Naive thymus-derived CD4-positive, alpha-beta T cell (primary cell): ENCODE measurements at regions not wholly inside any gene's neighbourhood (a gene's known extent, or its start where the extent isn't known, plus 50 kb on each side); places are given as distances from the start of the nearest gene placed in this dataset.
"Not testable (repeated sequence)": the region's sequence is repeated elsewhere in the genome, so short reads cannot be mapped to it uniquely, and the experiment has no call there.

ENCODE experiments used
- ATAC-seq: fragments of 150-1000 bp; cut with Tn5 transposase; 2 replicates; pipeline ENCODE4 v1.10.0; 2021; ENCODE audit warnings: mild to moderate bottlenecking, moderate library complexity
- CTCF ChIA-PET: fragments of 350-600 bp; sonication (Branson Sonifier 250); formaldehyde crosslinking; loops from one replicate; lab custom pipeline; 2021; ENCODE audit warnings: antibody characterized with exemption; lab: Charles Lee
- POLR2A ChIA-PET: fragments of 350-600 bp; sonication (Branson Sonifier 250); formaldehyde crosslinking; loops from one replicate; lab custom pipeline; 2021; ENCODE audit warnings: antibody characterized with exemption, inconsistent platforms; lab: Charles Lee
- DNase-seq, 9 donors: peaks; one replicate each; pipeline versions ENCODE4 v3.0.0 to v3.0.0-alpha.2; 2020 to 2022; ENCODE audit warnings: mixed read lengths in 1 of 9
- H3K27ac ChIP-seq: one replicate; pipeline ENCODE4 v1.7.0; 2013; ENCODE audit warnings: mild to moderate bottlenecking, low read depth, low read length, moderate library complexity
- H3K27me3 ChIP-seq, 2 donors: one replicate each; pipeline ENCODE4 v1.7.0; 2013; ENCODE audit warnings: low read length in 2 of 2, mild to moderate bottlenecking in 2 of 2, moderate library complexity in 2 of 2; ENCODE audit not compliant: control insufficient read depth in 2 of 2, insufficient read depth in 2 of 2
- H3K36me3 ChIP-seq, 3 experiments: 1 replicate in 2 of 3; 2 replicates in 1 of 3; pipeline ENCODE4 v1.7.0; 2013; ENCODE audit warnings: low read length in 3 of 3, mild to moderate bottlenecking in 3 of 3, moderate library complexity in 1 of 3; ENCODE audit not compliant: insufficient read depth in 3 of 3, control insufficient read depth in 2 of 3
- H3K4me1 ChIP-seq, 2 donors: one replicate each; pipeline ENCODE4 v1.7.0; 2013; ENCODE audit warnings: low read length in 2 of 2, mild to moderate bottlenecking in 2 of 2, moderate library complexity in 1 of 2; ENCODE audit not compliant: control insufficient read depth in 2 of 2, insufficient read depth in 2 of 2
- H3K4me3 ChIP-seq: 2 replicates; pipeline ENCODE4 v1.7.0; 2013; ENCODE audit warnings: mild to moderate bottlenecking, low read length
- H3K9me3 ChIP-seq, 3 experiments: 1 replicate in 2 of 3; 2 replicates in 1 of 3; pipeline ENCODE4 v1.7.0; 2013; ENCODE audit warnings: low read length in 3 of 3; ENCODE audit not compliant: control insufficient read depth in 2 of 3
- H3K27ac Mint-ChIP-seq, 9 donors: one replicate each; pipeline ENCODE4 v1.8.0; 2020 to 2022; ENCODE audit warnings: mixed read lengths in 9 of 9, mild to moderate bottlenecking in 8 of 9, moderate library complexity in 5 of 9, inconsistent platforms in 2 of 9
- H3K27me3 Mint-ChIP-seq, 5 donors: one replicate each; pipeline ENCODE4 v1.8.0; 2021 to 2022; ENCODE audit warnings: mixed read lengths in 5 of 5, mild to moderate bottlenecking in 1 of 5
- H3K36me3 Mint-ChIP-seq, 5 donors: one replicate each; pipeline ENCODE4 v1.8.0; 2020 to 2022; ENCODE audit warnings: mixed read lengths in 5 of 5, mild to moderate bottlenecking in 3 of 5, inconsistent platforms in 1 of 5
- H3K4me1 Mint-ChIP-seq, 7 donors: one replicate each; pipeline ENCODE4 v1.8.0; 2020 to 2022; ENCODE audit warnings: mixed read lengths in 7 of 7, mild to moderate bottlenecking in 3 of 7, inconsistent platforms in 1 of 7
- H3K4me3 Mint-ChIP-seq, 10 donors: one replicate each; pipeline ENCODE4 v1.8.0; 2020 to 2022; ENCODE audit warnings: mild to moderate bottlenecking in 10 of 10, mixed read lengths in 10 of 10, moderate library complexity in 6 of 10, inconsistent platforms in 2 of 10
- H3K9me3 Mint-ChIP-seq, 11 donors: one replicate each; pipeline ENCODE4 v1.8.0; 2020 to 2022; ENCODE audit warnings: mixed read lengths in 11 of 11, mild to moderate bottlenecking in 4 of 11, inconsistent platforms in 1 of 11, moderate library complexity in 1 of 11
- intact Hi-C, 2 donors: fragments of 100-400 bp; cut with micrococcal nuclease; formaldehyde crosslinking; loops; one replicate each; pipeline ENCODE4 v1.15.1; 2023

DNA sequence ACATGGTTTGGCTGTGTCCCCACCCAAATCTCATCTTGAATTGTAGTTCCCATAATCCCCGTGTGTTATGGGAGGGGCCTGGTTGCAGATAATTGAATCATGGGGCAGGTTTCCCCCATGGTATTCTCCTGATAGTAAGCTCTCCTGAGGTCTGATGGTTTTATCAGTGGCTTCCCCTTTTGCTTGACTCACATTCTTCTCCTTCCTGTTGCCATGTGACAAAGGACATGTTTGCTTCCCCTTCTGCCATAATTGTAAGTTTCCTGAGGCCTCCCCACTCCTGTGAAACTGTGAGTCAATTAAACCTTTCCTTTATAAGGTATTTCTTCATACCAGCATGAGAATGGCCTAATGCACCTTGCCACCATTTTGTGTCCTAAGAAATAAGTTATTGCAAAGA is 415.0 kb downstream of the COL11A1 start:
- CTCF ChIA-PET, result no interaction called here
- ATAC-seq, result no peak

DNA sequence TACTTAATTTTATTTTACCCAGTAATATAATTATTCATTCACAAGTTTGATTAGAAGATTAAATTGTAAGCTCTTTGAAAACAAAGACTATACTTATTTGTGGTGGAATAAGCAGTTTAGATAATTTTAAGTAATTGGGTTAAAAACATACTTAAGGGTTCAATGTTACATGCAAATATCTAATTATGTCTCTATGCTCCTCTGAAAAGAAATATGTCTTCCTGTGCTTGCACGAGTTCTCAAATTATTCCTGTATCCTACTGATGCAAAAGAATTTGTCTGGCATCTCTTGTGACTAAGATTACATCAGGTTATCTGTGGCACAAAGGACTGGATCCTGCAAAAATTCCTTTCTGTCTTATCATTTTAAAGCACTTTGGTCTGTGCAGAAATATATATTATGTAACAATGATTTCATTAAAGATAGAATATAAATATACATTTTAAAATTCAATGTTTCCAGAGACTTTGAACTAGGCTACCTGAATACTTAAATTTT is 416.7 kb downstream of the COL11A1 start:
- ChIA-PET CTCF (no interaction called here), POLR2A (no interaction called here)
- Histone ChIP-seq H3K27me3 (no peaks in the 10 kb centered on the region), H3K4me1 (no peaks in the 10 kb centered on the region), H3K4me3 (no peak overlapping the region), H3K27ac (no peak overlapping the region), H3K36me3 (no peaks in the 10 kb centered on the region), H3K9me3 (no peaks in the 10 kb centered on the region)
- DNase-seq (no peak), ATAC-seq (no peak)
- Mint-ChIP-seq H3K9me3 (peaks cover 0 to 15% (median 2%) of the 10 kb centered on the region in 11 donors), H3K4me1 (no peaks in the 10 kb centered on the region), H3K27ac (no peak overlapping the region), H3K4me3 (no peak overlapping the region), H3K36me3 (no peaks in the 10 kb centered on the region), H3K27me3 (no peaks in the 10 kb centered on the region)
- intact Hi-C loops, result no loop called here

More for the DNA sequence above, 415.0 kb downstream of the COL11A1 start:
- H3K36me3 ChIP-seq, result no peaks in the 10 kb centered on the region
- H3K4me3 ChIP-seq, result no peak overlapping the region
- Mint-ChIP-seq H3K27ac (no peak overlapping the region), H3K9me3 (peaks cover 0 to 12% (median 2%) of the 10 kb centered on the region in 11 donors), H3K4me1 (no peaks in the 10 kb centered on the region), H3K27me3 (no peaks in the 10 kb centered on the region), H3K36me3 (no peaks in the 10 kb centered on the region), H3K4me3 (no peak overlapping the region)
- DNase-seq, result no peak
- H3K27ac ChIP-seq, result no peak overlapping the region
- no peaks in the 10 kb centered on the region for H3K9me3 ChIP-seq
- POLR2A ChIA-PET, result no interaction called here
- no peaks in the 10 kb centered on the region for H3K4me1 ChIP-seq
- H3K27me3 ChIP-seq, result no peaks in the 10 kb centered on the region
- intact Hi-C loops, result no loop called here

DNA sequence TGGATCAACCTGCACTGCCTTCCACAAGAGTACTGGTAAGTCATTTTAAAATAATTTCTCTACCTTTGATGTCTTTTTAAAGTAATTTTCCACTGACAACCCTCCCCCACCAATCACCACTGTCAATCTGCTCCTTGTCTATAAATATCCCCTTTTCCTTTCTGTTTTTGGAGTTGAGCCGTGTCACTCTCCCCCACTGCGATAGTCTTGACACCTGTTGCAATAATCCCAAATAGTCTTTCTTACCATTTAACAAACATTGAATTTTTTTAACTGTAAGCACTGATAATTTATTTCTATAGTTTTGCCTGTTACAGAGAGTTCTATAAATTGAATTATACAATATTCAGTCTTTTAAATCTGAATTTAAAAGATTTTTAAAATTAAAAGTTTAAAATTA is 420.9 kb downstream of the COL11A1 start:
- Histone ChIP-seq H3K27ac (no peak overlapping the region), H3K9me3 (no peaks in the 10 kb centered on the region), H3K27me3 (no peaks in the 10 kb centered on the region), H3K4me1 (no peaks in the 10 kb centered on the region), H3K4me3 (no peak overlapping the region), H3K36me3 (no peaks in the 10 kb centered on the region)
- H3K9me3 Mint-ChIP-seq, result peaks cover 0 to 9% (median 2%) of the 10 kb centered on the region in 11 donors
- no peaks in the 10 kb centered on the region for H3K27me3 Mint-ChIP-seq
- H3K4me1 Mint-ChIP-seq, result no peaks in the 10 kb centered on the region
- ATAC-seq, result no peak
- no peak for DNase-seq
- H3K36me3 Mint-ChIP-seq, result no peaks in the 10 kb centered on the region
- ChIA-PET POLR2A (no interaction called here), CTCF (no interaction called here)
- H3K27ac Mint-ChIP-seq, result no peak overlapping the region
- intact Hi-C loops, result no loop called here
- no peak overlapping the region for H3K4me3 Mint-ChIP-seq

GRCh38 chr1:102661481-102661880 is 446.8 kb downstream of the COL11A1 start:
- DNase-seq (no peak), ATAC-seq (no peak)
- Histone ChIP-seq H3K36me3 (no peaks in the 10 kb centered on the region), H3K9me3 (no peaks in the 10 kb centered on the region), H3K4me3 (no peak overlapping the region), H3K27me3 (no peaks in the 10 kb centered on the region), H3K27ac (no peak overlapping the region), H3K4me1 (no peaks in the 10 kb centered on the region)
- no peaks in the 10 kb centered on the region for H3K4me1 Mint-ChIP-seq
- intact Hi-C loops, result no loop called here
- no peak overlapping the region for H3K27ac Mint-ChIP-seq
- H3K9me3 Mint-ChIP-seq, result peaks cover 0 to 5% (median 0%) of the 10 kb centered on the region in 11 donors
- CTCF ChIA-PET, result no interaction called here
- H3K36me3 Mint-ChIP-seq, result no peaks in the 10 kb centered on the region
- POLR2A ChIA-PET, result no interaction called here
- no peaks in the 10 kb centered on the region for H3K27me3 Mint-ChIP-seq
- H3K4me3 Mint-ChIP-seq, result no peak overlapping the region

- H3K27ac ChIP-seq, POLR2A ChIA-PET, H3K36me3 ChIP-seq, H3K4me1 ChIP-seq, H3K27me3 Mint-ChIP-seq, H3K4me1 Mint-ChIP-seq, H3K9me3 ChIP-seq, H3K27me3 ChIP-seq, H3K4me3 ChIP-seq, H3K9me3 Mint-ChIP-seq, H3K4me3 Mint-ChIP-seq, H3K27ac Mint-ChIP-seq, H3K36me3 Mint-ChIP-seq, DNase-seq, ATAC-seq, CTCF ChIA-PET, intact Hi-C loops: not testable (repeated sequence)
Measured at GRCh38 chr1:102659876-102660483, 448.3 kb downstream of the COL11A1 start.

GRCh38 chr1:102655034-102655433 is 453.3 kb downstream of the COL11A1 start:
- Mint-ChIP-seq H3K36me3 (no peaks in the 10 kb centered on the region), H3K27ac (no peak overlapping the region), H3K4me3 (no peak overlapping the region), H3K27me3 (no peaks in the 10 kb centered on the region), H3K9me3 (peaks cover 0 to 5% (median 1%) of the 10 kb centered on the region in 11 donors), H3K4me1 (no peaks in the 10 kb centered on the region)
- no peaks in the 10 kb centered on the region for H3K27me3 ChIP-seq
- ChIA-PET CTCF (no interaction called here), POLR2A (no interaction called here)
- H3K9me3 ChIP-seq, result no peaks in the 10 kb centered on the region
- H3K27ac ChIP-seq, result no peak overlapping the region
- ATAC-seq, result no peak
- DNase-seq, result no peak
- H3K4me1 ChIP-seq, result no peaks in the 10 kb centered on the region
- intact Hi-C loops, result no loop called here
- H3K4me3 ChIP-seq, result no peak overlapping the region
- H3K36me3 ChIP-seq, result no peaks in the 10 kb centered on the region

- H3K27me3 Mint-ChIP-seq, result no peaks in the 10 kb centered on the region
- intact Hi-C loops, result no loop called here
- Histone ChIP-seq H3K4me1 (no peaks in the 10 kb centered on the region), H3K4me3 (no peak overlapping the region), H3K9me3 (no peaks in the 10 kb centered on the region), H3K27me3 (no peaks in the 10 kb centered on the region), H3K27ac (no peak overlapping the region), H3K36me3 (no peaks in the 10 kb centered on the region)
- no peak overlapping the region for H3K4me3 Mint-ChIP-seq
- H3K36me3 Mint-ChIP-seq, result no peaks in the 10 kb centered on the region
- H3K9me3 Mint-ChIP-seq, result peaks cover 0 to 12% (median 0%) of the 10 kb centered on the region in 11 donors
- POLR2A ChIA-PET, result no interaction called here
- DNase-seq, result no peak
- H3K27ac Mint-ChIP-seq, result no peak overlapping the region
- CTCF ChIA-PET, result no interaction called here
- H3K4me1 Mint-ChIP-seq, result no peaks in the 10 kb centered on the region
- no peak for ATAC-seq
Measured at GRCh38 chr1:102640872-102641271, 467.4 kb downstream of the COL11A1 start.
